NCI-H2227 (cell line): ENCODE measurements at regions not wholly inside any gene's neighbourhood (a gene's known extent, or its start where the extent isn't known, plus 50 kb on each side); places are given as distances from the start of the nearest gene placed in this dataset.

Experiments used
- DNase-seq: peaks from one replicate; lab custom pipeline; 2025; ENCODE audit not compliant: unreplicated experiment; lab: John Stamatoyannopoulos, UW

DNA sequence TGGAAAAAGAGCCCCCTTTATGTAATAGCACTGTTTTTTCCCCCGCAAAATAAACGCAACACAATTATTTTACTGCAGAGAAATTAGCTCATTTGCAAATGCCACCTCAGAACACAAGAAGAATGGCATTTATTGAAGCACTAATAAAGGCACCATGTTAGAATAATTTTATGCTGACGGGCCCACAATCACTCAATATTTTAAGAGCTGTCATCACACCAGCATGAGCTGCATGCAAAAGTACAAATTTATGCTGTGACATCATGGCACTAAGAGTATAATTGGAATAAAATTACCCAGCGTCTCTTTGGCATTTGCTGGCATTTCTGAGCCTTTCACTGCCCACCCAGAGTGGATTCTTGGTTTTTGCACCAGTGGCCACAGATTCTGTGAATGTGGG lies 364.6 kb downstream of the TLE4 start:
- DNase-seq: no peak

GRCh38 chr9:79929285-79929684 lies 357.5 kb downstream of the TLE4 start:
- DNase-seq: no peak

GRCh38 chr9:79928661-79929223 lies 357.0 kb downstream of the TLE4 start:
- DNase-seq: no peak

DNA sequence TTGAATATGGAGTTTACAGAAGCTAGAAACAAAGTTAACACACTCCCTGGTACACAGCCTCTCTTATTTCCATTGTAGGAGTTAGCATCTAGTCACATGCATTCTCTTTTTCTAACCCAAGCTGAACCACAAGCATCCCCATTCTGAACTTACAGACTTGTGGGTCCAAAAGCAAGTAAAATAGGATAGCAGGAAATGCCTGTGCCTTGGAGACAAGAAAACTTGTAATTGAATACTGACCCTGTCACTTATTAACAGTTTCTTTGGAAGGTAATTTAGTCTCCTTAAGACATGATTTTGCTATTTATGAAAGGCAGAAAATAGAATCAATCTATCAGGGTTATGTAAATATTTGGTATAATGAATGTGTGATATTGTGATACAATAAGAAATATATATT lies 353.6 kb downstream of the TLE4 start:
- DNase-seq: no peak

GRCh38 chr9:79924836-79925235 lies 353.1 kb downstream of the TLE4 start:
- DNase-seq: no peak

- DNase-seq: no peak
Measured at GRCh38 chr9:79917421-79917820, 345.7 kb downstream of the TLE4 start.

- DNase-seq: no peak
Measured at GRCh38 chr9:79913867-79914266, 342.1 kb downstream of the TLE4 start.

DNA sequence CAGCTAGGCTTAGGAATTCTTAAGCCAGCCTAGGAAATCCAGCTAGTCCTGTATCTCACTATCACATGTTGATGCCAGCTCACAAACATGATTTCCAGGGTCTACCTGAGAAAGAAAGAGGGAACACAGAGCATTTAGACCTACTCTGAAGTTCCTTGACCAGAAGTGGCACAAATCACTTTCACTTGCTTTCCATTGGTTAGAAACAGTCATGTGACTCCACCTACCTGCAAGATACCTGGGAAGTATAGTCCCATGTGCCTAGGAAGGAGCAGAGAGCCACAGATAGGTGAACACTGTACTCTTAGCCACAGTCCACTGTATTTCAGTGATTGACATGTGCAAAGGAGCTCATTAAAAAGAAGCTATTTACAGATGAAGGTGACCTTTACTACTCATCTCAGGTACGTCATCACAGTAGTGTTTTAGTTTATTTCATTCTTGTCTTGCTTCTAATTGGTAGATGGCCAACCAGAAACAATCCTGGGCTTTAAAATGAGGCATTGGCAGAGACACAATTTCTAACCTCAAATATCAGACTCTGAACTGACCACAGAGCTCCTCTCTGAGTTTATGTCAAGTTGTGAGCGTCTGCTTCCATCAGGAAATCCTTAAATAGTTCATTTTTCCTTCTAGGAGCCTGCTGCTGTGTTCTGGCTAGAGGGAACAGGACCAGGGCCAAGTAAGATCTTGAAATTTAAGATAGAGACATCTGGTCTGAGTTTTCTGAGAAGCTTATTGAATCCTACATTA lies 340.7 kb downstream of the TLE4 start:
- DNase-seq: no peak

- DNase-seq: no peak
Measured at GRCh38 chr9:79911724-79912123, 340.0 kb downstream of the TLE4 start.

GRCh38 chr9:79902825-79903600 lies 331.2 kb downstream of the TLE4 start:
- DNase-seq: no peak

DNA sequence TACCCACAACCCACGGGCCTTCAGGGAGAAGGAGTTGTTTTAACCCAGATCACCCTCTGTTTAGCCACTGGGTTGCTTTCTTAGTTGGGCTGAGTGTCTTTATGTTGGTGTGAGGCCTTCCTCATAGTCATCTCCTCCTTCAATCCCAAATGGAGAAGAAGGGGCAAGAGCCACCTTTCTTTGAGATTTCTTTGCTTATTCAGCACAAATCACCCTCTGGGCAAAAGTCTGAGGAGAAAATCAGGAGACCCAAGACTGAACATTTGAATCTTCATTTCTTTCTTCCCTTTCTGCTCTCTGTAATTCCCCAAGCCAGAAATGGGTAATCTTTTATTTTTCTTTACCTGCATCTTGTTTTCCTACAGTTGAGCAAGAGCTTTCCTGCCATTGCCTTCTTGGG lies 329.0 kb downstream of the TLE4 start:
- DNase-seq: no peak

GRCh38 chr9:79896390-79896980 lies 324.7 kb downstream of the TLE4 start:
- no peak for DNase-seq

GRCh38 chr9:79895232-79895631 lies 323.5 kb downstream of the TLE4 start:
- DNase-seq: no peak

DNA sequence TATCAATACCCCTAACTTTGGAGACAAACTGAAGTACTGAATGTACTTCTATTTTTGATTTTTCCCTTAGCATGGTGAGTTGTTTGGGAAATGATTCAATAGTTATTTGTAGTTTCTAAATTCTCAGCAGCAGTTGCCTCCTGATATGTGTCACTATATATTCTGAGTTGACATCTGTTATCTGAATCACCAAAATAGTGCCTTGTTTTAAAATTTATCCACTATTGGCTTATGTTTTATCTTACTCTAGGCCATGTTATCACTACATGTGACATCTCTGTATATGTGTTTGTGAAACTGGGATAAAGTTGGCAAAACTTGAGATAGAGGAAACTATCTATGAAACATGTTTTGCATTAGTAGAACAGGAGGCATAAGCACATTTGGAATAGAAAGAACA lies 317.6 kb downstream of the TLE4 start:
- DNase-seq: no peak

- DNase-seq: no peak
Measured at GRCh38 chr9:79885093-79885857, 313.5 kb downstream of the TLE4 start.

DNA sequence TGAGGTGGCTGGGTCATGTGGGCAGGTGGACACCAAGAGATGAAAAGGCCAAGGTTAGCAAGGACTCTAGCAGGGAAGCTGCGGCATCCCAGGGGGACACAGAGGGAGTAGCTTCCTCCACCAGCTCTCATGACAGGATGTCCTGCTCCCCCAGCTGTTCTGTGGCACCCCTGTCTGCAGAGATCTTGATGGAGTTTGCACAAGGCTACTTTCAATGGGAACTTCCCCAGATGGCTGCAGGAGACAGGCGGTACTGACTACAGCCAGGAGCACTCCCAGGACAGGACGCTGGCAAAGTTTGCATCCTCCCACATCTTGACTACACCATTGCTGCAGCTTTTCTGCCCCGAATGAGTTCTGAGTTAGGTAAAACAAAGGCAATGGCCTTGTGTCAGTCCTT lies 312.8 kb downstream of the TLE4 start:
- no peak for DNase-seq

DNA sequence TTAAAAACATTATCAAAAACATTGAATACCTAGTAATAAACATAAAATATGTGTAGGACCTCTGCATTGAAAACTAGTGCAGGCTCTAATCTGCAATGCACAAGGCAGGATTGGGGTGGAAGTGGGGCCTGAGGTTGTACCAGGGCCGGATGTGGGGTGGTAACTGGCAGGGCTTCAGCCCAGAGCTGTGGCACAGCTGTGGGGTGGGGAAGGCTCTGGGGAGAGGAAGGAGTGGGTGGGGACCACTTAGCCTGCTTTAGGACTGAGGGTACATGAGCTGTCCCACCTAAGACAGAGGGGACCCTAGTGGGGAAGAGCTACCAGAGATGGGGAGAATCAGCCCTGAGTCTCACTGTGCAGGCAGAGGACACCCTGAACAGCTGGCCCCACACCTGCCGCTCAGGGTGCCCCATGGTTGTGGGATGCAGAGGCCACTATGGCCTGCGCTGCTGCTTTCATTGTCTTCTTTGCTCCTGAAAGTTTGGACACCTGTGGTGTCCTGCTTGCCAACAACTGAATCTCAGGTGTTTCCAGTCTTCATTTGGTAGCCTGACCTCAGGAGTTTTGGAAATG lies 311.4 kb downstream of the TLE4 start:
- no peak for DNase-seq

DNA sequence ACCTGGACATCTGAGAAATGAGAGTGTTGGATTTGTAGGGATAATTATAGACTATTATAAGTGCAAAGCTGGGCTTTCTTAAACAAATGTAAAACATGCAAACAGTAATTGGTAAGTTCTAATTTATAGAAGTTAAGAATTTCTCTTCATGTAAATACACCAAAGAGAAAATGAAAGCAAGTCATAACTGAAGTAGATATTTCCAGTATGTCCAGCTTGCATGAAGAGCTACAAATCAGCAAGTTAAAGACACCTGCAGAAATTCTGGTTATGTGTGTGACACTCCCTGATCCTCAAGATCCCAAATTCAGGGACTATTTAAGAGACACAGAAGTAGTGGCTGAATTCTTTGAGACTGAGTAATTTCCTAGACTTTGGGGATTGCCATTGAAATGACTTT lies 308.9 kb downstream of the TLE4 start:
- DNase-seq: no peak

- no peak for DNase-seq
Measured at GRCh38 chr9:79877943-79878602, 306.3 kb downstream of the TLE4 start.

- no peak for DNase-seq
Measured at GRCh38 chr9:79868567-79869189, 296.9 kb downstream of the TLE4 start.
